Adrenal gland (tissue), 5 donors: ENCODE measurements at regions not wholly inside any gene's neighbourhood (a gene's known extent, or its start where the extent isn't known, plus 50 kb on each side); places are given as distances from the start of the nearest gene placed in this dataset.

Experiments
- CTCF ChIP-seq, 6 experiments: fragments of 450-650 bp in 4 of 6; fragments of 200-600 bp in 2 of 6; sonication (generic) in 1 of 6; IDR thresholded peaks; 1 replicate in 5 of 6; 2 replicates in 1 of 6; pipeline versions ENCODE4 v1.5.1 to v1.8.0; 2016 to 2021; ENCODE audit warnings: antibody characterized with exemption in 6 of 6, mild to moderate bottlenecking in 2 of 6, moderate library complexity in 1 of 6
- POLR2A ChIP-seq, 2 donors: fragments of 450-650 bp; IDR thresholded peaks; one replicate each; pipeline ENCODE4 v1.6.1; 2017; ENCODE audit warnings: antibody characterized with exemption in 2 of 2, mild to moderate bottlenecking in 2 of 2, moderate library complexity in 1 of 2
- donor health status: DM: no; HTN: no; CAD: no.

- TF ChIP-seq CTCF (IDR thresholded peaks at IDR 0.05) = no peak
- no peak for TF ChIP-seq POLR2A (IDR thresholded peaks at IDR 0.05)
Observed at GRCh38 chr10:62736168-62736546, 68.4 kb upstream of the ADO start.
